ENCODE measurements at regions not wholly inside any gene's neighbourhood (a gene's known extent, or its start where the extent isn't known, plus 50 kb on each side); places are given as distances from the start of the nearest gene placed in this dataset.
"Not testable (repeated sequence)": the region's sequence is repeated elsewhere in the genome, so short reads cannot be mapped to it uniquely, and the experiment has no call there.

DNA sequence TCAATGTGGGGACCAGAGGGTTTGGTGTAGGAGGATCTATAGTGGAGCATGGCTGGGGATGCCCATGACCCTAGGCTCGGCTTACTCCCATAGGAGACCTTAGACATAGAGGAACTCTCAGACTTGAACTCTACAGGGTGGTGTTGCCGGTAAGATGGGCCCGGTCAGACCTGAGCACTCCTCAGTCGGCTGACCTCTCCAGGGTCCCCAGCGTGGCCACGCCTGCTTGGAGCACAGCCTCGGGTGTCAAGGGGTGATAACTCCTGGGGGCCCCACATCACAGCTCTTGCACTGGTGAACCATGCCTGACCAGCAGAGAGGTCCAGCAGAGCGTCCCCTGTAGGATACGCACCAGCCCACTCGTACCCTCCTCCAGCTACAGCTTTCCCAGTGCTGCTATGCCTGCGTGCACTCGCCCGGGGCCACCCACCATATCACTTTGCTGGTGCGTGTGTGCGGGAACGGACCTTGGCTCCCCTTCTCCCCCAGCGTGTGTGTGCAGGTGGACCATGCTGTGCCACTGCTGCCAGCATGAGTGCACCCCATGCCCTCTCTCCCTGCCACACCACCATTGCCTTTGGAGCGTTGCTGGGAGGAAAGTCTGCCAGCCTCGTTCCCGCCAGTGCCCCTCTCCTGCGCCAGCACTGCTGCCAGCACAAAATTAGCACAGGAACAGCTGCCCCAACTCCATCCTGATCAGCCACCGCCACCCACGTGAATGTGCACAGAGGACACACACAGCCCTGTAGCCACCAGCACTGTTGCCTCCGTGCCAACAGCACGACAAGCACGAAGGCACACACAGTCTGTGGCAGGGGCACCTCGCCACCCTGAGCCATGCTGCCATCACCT, 806.6 kb downstream of the GLUD2 start:
- DNase-seq (ENCODE audit: low read depth in 2 of 2) = no peak

DNA sequence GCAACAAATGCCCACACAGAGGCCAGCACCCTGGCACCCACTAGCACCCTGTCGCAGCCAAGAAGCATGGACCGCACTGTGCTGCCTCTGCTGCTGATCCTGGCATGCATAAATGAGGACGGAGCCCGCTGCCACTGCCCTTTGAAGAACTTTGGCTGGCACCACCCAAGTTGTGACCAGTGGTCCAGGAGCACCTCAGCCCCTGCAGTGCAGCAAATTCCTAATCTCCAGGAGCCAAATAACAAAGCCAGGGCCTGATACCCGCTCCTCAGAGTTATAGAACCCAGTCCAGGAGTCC, 807.2 kb downstream of the GLUD2 start:
- DNase-seq (ENCODE audit: low read depth in 2 of 2) = no peak

DNA sequence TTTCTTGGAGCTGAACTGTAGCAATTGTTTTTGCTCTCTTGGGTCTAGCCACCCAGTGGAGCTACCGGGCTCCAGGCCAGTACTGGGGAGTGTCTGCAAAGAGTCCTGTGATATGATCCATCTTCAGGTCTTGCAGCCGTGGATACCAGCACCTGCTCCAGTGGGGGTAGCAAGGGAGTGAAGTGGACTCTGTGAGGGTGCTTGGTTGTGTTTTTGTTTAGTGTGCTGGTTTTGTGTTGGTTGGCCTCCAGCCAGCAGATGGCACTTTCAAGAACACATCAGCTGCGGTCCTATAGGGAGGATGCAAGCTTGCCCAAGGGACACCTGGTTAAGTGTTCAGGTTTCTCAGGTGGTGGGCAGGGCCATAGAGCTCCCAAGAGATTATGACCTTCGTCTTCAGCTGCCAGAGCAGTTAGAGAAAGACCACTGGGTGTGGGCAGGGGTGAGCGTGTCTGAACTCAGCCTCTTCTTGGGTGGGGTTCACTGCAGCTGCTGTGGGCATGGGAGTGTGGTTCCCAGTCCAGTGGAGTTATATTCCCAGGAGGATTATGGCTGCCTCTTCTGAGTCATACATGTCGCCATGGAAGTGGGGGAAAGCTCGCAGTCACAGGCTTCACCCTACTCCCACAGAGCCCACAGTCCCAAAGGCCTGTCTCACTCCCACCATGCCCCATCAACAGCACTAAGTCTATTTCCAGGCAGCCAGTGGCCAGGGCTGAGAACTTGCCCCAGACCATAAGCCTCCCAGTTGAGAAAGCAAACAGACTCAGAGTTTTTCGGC, 811.6 kb downstream of the GLUD2 start:
- DNase-seq (ENCODE audit: low read depth in 2 of 2) = no peak

DNA sequence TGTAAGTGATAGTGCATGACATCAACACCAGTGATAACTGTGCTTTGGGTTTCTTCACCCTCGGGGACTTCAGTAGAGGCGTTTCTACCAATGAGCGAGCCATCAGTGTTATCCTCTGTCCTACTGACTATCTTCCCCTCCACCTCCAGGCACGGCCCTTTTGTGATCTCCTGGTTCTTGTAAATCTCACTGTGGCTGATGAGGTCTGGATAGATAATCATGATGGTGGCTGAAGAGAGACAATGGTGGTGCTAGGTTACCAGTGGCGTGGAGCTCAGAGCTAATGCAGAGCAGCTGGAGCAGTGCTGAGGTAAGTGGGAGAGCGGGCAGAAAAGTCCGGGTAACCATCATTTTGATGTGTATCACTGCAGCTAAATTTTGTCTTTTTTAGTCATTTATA, 816.6 kb downstream of the GLUD2 start:
- no peak for DNase-seq (ENCODE audit: low read depth in 2 of 2)

DNA sequence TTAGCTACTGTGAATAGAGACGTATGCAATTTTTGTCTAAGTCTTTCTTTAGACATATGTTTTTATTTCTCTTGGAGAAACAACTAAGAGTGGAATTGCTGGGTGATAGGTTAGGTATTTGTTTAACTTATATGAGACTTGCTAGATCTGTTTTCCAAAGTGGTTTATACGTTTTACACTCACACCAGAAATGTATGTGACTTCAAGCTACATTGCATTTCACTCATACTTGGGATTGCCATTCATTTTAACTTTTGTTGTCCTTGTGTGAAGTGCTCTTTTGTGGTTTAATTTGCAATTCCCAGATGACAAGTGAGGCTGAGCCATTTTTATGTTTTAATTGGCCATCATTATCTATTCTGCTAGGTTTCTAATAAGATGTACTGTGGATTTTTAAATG, 817.2 kb downstream of the GLUD2 start:
- DNase-seq (ENCODE audit: low read depth in 2 of 2) = no peak

DNA sequence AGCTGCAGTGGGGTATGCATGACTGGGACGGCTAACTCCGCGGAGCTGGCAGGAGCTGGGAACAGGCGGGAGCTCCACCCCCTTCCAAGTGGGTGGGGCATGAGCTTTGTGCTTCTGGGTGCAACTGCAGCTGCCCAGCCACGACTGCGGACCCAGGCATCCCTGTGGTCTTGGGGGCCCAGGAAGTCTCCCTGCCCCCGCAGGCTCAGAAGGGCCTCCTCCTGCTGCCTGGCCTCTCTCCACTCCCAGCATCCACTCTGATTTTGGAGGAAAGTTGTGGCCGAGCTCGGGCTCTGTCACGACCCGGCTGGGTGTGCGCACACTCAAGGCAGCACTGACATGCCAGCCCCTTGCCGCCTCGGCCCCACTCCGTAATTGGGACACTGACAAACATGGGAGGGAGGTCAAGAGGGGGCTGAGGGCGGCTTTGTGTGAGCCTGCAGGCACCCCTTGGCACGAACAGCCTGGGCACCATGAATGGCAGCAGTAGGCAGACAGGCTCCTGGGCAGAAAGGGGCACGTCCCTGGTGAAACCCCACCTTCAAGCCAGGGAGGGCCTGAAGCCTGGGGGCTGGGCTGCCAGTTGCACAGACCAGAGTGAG, 822.6 kb downstream of the GLUD2 start:
- DNase-seq (ENCODE audit: low read depth in 2 of 2) = no peak

DNA sequence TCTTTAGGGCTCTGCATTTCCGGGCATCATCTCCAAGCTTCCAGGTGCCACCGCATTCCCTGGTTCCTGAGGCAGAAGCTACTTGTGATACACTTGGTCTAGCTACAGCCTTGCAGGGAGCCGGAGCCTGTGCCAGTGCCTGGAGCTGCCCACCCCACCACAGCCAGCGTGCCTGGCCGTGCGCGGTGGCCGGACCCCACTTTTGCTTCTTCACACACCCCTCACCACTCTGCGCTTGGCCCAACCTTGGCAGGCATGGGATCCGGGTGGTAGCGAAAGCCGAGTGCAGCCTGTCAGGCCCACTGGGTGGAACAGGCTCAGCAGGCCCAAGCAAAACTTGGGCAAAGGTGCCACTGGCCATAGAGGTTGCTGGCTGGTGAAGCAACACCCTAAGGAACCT, 823.7 kb downstream of the GLUD2 start:
- DNase-seq (ENCODE audit: low read depth in 2 of 2) = no peak

GRCh38 chrX:121876305-121876704, 828.9 kb downstream of the GLUD2 start:
- peak; percentile 63 to 70 for DNase-seq (ENCODE audit: low read depth in 2 of 2)

DNA sequence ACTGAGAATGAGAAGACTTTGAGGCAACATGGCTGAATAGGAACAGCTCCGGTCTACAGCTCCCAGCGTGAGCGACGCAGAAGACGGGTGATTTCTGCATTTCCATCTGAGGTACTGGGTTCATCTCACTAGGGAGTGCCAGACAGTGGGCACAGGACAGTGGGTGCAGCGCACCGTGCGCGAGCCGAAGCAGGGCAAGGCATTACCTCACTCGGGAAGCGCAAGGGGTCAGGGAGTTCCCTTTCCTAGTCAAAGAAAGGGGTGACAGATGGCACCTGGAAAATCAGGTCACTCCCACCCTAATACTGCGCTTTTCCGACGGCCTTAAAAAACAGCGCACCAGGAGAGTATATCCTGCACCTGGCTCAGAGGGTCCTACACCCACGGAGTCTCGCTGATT, 829.9 kb downstream of the GLUD2 start:
- not testable (repeated sequence) for DNase-seq (ENCODE audit: low read depth in 2 of 2)

DNA sequence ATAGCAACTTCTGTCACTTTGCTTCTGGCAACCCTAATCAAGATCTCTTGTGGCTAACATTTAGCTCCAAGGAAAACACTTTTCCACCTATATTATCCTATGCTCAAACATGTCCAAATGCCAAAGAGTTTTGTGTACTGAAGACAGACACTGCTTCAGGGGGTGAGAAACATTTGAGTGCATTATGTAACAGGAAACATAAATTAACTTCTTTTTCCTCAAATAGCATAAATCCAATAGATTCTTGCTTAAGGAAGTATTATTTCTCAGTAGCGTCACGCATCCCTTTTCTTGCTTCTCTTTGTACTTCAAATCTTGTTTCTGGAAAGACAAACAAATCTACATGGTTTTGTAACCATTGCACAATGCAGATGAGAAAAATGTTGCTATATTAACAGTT, 839.1 kb downstream of the GLUD2 start:
- no peak for DNase-seq (ENCODE audit: low read depth in 2 of 2)

- no peak for DNase-seq (ENCODE audit: low read depth in 2 of 2)
Observed at GRCh38 chrX:121894756-121895155, 847.3 kb downstream of the GLUD2 start.

GRCh38 chrX:121902463-121902862, 855.1 kb downstream of the GLUD2 start:
- DNase-seq (ENCODE audit: low read depth in 2 of 2) = no peak

DNA sequence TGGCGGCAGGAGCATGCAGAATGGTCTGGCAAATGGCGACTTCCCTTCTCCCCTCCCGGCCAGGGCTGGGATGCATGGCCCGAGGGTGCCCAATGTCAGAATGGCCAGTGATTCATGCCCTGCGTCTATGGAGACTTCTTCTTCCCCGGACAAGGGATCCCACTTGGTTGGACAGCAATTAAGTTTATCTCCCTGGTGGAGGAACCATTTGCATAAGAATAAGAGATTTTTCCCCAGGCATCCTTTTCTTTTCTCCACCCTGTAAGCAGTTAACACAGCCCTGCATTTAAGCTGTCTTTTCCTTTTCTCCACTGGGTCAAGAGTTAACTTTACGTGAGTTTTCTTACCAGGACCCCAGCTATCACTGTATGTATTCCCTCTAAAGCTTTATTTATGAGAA, 856.6 kb downstream of the GLUD2 start:
- no peak for DNase-seq (ENCODE audit: low read depth in 2 of 2)

GRCh38 chrX:121921258-121921657, 873.8 kb downstream of the GLUD2 start:
- DNase-seq (ENCODE audit: low read depth in 2 of 2) = no peak

DNA sequence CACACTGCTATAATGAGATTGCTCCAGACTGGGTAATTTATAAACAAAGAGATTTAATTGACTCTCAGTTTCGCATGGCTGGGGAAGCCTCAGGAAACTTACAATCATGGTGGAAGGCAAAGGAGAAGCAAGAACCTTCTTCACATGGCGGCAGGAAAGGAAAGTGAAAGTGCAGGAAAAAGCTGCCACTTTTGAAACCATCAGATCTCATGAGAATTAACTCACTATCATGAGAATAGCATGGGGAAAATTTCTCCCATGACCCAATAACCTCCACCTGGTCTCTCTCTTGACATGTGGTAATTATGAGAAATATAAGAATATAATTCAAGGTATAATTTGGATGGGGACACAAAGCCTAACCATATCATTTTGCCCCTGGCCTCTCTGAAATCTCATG, 884.2 kb downstream of the GLUD2 start:
- DNase-seq (ENCODE audit: low read depth in 2 of 2) = no peak

- no peak for DNase-seq (ENCODE audit: low read depth in 2 of 2)
Observed at GRCh38 chrX:121932688-121933087, 885.3 kb downstream of the GLUD2 start.

DNA sequence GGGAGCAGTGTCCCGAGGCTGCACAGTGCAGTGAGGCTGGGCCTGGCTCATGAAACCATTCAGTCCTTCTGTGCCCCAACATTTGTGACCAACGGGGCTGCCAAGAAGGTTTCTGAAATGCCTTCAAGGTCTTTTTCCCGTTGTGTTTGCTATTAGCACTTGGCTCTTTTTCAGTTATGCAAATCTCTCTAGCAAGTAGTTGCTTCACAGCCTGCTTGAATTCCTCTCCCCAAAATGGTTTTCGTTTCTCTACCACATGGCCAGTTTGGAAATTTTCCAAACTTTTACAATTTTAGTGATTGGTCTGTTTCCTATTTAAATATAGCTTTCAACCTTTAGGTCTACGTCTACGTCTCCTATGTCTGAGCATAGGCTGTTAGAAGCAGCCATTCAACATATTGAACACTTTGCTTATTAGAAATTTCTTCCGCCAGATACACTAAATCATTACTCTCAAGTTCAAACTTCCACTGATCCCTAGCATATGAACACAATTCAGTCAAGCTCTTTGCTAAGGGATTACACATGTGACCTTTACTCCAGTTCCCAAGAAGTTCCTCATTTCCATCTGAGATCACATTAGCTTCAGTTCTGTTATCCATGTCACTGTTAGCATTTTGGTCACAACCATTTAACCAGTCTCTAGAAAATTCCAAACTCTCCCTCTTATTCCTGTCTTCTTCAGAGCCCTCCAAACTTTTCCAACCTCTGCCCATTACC, 901.8 kb downstream of the GLUD2 start:
- peak; percentile 23 to 26 for DNase-seq (ENCODE audit: low read depth in 2 of 2)

DNA sequence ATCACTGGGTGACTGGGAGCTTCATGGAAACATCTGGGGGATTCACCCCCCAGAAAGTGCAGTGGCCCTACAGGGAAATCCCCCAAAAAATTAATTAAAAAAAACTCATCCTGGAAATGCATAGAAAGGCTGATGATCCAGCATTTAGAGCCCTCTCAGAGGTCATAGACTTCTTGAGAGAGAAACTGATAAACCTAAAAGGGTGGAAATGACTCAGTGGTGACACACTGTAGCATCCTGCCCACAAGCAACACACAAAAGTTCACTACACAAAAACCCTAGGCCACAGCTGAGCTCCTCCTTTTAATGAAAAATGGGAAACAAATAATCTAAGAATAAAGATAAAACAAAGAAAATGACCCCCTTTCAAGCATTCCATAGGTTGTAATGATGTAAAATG, 911.5 kb downstream of the GLUD2 start:
- DNase-seq (ENCODE audit: low read depth in 2 of 2) = no peak

- no peak for DNase-seq (ENCODE audit: low read depth in 2 of 2)
Observed at GRCh38 chrX:121975671-121976070, 928.3 kb downstream of the GLUD2 start.

- peak; percentile 57 to 61 for DNase-seq (ENCODE audit: low read depth in 2 of 2)
Observed at GRCh38 chrX:121987163-121987562, 939.8 kb downstream of the GLUD2 start.

DNA sequence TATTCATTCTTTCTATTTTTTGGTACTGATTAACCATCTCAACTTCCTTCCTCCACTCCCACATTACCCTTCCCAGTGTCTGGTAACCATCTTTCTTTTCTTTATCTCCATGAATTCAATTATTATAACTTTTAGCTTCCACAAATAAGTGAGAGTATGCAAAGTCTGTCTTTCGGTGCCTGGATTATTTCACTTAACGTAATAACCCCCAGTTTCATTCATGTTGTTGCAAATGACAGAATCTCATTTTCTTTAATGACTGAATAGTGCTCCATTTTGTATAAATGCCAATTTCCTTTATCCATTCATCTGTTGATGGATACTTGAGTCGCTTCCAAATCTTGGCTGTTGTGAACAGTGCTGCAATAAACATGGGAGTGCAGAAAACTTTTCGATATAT, 940.4 kb downstream of the GLUD2 start:
- no peak for DNase-seq (ENCODE audit: low read depth in 2 of 2)

GRCh38 chrX:122004127-122004526, 956.7 kb downstream of the GLUD2 start:
- no peak for DNase-seq (ENCODE audit: low read depth in 2 of 2)
